ENCODE measurements at regions not wholly inside any gene's neighbourhood (a gene's known extent, or its start where the extent isn't known, plus 50 kb on each side); places are given as distances from the start of the nearest gene placed in this dataset.
"Not testable (repeated sequence)": the region's sequence is repeated elsewhere in the genome, so short reads cannot be mapped to it uniquely, and the experiment has no call there.

- no peak for DNase-seq (ENCODE audit: low read depth)
Observed at GRCh38 chr3:27629366-27629765, 92.8 kb downstream of the EOMES start.

DNA sequence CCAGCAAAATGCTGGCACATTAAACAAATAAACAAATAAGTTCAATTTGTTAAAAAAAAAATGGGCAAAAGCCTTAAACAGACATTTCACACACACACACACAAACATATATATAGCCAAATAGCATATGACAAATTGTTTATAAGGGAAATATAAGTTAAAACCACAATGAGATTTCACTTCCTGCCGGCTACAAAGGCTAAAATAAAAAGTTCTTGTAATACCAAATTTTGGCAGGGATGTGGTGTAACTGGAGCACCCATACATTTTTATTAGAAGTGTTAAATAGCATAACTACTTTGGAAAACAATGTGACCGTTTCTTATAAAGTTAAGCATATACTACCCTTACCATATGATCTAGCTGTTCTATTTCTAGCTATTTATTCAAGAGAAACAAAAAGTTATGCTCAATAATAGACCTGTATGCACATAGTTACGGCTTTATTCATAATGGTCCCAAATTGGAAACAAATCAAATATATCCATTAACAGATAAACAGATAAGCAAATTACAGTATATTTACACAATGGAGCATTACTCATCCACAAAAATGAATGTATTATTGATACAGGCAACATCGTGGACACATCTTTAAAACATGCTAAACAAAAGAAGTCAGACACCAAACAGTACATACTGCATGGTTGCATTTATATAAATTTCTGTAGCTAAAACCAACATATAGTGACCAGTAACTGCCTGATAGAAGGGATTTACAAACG is 93.9 kb downstream of the EOMES start:
- DNase-seq (ENCODE audit: low read depth), result no peak

DNA sequence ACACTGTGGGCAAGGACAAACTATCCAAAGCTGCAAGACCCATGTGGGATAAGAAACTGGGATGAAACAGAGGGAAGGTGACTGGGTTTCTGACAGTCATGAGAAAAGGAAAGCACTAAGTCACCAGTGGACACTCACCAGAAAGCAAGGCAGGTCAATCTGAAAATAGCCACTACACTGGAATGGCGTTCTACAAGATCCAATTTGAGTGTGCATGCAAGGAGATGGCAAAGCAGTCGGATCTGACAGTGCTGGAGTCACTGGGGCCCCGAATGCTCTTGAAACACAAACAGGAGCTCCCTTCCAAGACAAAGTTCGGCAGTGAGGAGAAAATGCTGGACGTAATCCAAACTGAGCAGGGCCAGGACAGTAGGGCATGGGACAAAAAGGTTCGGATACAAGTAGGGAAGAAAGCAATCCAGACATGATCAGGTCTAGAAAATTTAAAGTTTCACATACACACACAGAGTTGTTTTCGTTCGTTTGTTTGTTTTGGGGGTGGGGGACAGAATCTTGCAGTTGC is 95.5 kb downstream of the EOMES start:
- no peak for DNase-seq (ENCODE audit: low read depth)

DNA sequence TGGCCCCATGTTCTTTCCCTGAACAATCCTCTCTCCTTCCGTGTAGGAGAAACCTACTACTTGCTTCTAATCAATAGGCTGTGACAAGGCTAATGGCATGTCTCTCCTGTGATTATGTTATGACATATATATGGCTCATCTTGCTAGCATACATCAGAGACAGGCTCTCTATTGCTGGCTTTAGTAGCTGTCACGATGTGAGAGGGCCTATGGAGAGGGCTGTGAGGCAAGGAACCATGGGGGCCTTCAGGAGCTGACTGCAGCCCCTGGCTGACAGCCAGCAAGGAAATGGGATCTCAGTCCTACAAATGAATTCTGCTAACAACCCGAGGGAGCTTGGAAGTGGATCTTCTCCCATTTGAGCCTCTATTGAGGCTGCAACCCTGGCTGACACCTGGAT is 96.3 kb downstream of the EOMES start:
- DNase-seq (ENCODE audit: low read depth), result no peak

DNA sequence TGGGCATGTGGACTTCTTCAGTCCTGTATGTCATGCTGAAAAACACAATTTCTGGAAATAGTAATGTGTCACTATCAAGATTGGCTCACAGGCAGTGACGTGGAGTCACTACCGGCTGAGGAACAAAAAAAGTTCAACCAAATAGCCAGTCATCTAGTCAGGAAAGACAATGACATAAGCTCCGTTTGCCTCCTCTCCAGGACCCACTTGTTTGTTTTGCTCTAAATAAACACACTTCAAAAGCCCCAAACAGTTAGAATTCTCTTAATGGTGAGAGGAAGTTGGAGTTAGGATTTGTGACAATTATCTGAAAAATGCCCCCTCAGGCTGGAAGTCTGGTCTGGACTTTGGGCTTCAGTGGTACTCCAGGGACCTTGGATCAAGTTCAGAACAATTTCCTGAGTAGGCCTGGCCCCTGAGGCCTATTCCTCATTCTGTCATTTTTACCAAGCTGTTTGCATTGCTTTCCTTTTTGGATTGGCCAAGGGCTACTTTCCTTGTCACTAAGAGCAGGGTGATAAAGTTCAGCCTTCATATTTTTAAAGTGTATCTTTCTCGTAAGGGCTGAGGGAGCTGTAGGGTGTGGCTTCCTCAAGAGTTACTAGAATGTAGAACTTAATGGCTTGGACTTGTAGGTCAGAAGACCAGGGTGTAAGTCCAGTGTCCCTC is 98.9 kb downstream of the EOMES start:
- no peak for DNase-seq (ENCODE audit: low read depth)

DNA sequence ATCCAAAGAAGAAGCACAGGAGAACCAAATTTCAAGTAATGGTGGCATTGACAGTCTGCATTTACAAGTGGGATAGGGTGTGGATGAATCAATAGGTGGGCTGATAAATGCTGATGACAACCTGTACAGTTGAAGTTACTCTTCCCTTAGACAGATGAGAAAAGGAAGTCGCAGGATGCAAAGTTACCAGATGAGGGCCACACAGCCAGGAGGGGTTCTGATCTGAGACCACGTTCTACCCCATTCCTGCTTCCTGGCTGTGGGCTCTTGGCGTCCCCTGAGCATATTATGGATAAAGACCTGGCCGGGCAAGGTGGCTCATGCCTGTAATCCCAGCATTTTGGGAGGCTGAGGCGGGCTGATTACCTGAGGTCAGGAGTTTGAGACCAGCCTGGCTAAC is 104.6 kb downstream of the EOMES start:
- DNase-seq (ENCODE audit: low read depth), result no peak

DNA sequence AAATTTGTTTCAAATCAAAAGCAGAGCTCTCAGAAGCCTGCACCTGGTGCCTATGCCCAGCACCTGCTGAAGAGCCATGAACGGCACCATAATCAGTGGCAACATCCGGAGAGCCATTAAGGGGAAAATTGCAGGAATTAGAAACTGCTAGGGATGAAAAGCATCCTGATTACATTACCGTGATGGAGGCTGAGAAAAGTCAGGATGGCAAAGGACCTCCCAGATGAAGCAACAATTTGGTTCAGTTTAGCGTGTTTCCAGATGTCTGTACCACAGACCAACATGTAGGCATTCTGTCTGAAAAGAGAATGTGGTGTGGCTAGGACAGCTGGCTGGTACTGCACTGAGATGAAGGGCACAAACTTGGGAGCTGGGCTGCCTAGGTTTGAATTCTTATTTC is 106.1 kb downstream of the EOMES start:
- no peak for DNase-seq (ENCODE audit: low read depth)

DNA sequence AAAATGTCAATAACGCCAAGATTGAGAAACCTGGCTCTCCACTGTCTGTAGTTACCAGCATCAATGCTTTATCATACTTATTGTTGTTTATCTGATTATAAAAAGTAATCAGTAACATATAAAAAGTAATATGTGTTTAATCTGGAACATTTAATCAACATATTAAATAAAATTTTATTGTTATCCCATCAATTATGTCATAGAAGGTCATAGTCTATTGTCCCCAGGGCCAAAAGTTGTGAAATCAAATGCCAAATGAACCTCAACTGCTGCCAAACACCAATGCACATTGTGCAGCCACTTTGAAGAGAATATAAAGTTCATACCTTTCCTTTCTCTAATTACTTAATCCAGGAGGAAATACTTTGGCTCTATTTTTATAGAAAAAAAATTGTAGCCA is 106.6 kb downstream of the EOMES start:
- no peak for DNase-seq (ENCODE audit: low read depth)

DNA sequence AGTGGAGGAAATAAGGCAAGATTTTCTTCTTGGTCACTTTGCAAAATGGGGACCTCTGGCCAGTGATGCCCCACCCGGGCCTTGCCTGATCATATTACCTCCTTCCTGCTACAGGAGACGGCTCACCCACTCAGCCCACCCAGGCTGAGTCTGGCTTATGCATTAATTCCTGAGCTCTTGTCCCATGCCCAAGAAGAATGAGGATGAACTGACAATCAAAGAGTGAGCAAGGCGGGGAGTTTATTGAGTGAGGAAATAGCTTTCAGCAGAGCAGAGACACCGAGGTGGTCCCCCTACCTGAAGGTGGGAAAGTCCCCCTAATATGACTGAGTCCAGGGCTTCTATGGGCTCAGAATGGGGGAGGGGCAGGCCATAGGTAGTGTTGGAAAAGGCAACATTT is 107.5 kb downstream of the EOMES start:
- no peak for DNase-seq (ENCODE audit: low read depth)

DNA sequence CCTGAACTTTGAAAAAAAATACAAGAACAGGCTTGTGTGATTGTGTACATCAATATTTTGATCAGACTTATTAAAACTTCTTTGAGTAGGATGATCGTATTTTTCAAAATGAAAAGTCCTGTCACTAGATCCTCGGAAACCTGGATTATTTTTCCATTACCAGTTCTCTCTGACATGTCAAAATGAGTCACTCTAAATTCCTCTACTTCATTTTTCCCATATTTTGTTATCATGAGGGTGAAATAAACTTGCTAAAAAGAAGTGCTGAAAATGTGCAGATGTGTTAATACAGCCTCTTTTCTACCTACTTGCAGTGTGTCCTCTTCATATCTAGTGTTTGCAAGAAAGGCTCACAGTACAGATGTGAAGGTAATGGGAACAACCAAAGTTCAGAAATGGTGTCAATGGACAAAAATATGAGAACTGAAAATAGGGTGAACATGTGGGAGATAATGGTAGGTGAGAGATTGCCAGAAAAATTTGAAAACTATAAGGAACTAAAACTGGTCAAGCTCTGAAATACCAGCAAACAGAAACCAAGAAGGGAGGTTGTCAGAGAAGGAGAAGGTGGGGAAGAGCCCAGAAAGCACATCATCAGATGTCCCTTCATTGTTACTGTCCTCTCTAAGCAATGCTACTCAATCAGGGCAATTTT is 108.2 kb downstream of the EOMES start:
- no peak for DNase-seq (ENCODE audit: low read depth)

DNA sequence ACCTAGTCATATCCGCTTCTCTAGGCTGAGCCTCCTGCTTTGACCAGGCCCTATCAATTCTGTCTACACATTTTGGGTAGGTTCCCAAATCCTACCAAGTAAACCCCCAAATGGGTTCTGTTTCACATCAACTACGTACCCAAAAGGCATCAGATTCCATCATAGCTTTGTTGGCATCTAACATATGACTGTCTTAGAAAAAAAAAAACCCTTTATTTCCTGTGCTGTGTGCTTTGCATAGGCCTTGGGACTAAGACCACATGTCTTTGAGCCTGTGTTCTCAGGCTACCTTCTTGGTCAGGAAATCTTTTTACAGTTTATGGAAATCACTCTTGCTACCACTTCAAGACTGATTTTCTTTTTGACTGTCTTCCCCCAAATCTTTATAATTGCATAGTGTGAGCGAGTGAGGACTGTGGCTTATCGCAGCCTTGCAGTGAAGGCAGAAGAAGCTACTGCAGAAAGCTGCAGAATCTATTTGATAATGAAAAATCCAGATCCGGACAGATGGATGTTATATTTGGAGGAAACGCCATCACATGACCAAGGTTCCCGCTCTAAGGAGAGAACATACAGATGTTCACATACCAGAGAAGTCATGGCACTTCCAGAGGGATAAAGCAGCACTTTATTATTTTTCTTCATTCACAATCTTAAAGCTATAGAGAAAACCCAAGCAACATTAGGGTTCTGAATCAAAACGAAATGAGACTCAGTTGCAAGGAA is 111.2 kb downstream of the EOMES start:
- no peak for DNase-seq (ENCODE audit: low read depth)

- no peak for DNase-seq (ENCODE audit: low read depth)
Observed at GRCh38 chr3:27607370-27607769, 114.8 kb downstream of the EOMES start.

DNA sequence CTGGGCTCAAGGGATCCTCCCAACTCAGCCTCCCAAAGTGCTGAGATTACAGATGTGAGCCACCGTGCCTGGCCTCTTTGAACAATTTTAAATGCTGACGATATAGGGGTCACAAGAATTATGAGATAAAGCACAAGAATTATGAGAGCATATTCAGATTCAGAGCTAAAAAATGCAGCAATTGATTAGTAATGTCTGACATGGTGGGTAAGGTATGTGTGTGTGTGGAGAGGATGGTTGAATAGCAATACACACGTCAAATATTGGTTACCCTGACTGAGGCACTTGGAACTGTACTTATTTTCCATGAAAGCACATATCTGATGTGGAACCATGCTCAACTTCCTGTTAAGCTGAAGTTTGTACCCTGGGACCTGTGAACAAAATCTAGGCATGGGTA is 115.6 kb downstream of the EOMES start:
- DNase-seq (ENCODE audit: low read depth), result no peak

DNA sequence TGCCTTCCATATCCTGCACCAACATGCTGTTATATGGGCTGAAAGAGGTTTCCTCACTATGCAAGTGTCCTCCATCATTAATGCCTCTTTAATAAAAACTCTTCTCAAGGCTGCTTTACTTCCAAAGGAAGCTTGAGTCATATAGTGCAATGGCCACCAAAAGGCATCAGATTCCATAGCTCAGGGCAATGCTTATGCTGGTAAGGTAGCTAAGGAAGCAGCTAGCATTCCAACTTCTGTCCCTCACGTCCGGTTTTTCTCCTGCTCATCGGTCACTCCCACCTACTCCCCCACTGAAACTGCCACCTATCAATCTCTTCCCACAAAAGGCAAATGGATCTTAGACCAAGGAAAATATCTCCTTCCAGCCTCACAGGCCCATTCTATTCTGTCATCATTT is 117.1 kb upstream of the SLC4A7 start:
- not testable (repeated sequence) for DNase-seq (ENCODE audit: low read depth)

GRCh38 chr3:27599741-27600140 is 115.6 kb upstream of the SLC4A7 start:
- DNase-seq (ENCODE audit: low read depth), result not testable (repeated sequence)

DNA sequence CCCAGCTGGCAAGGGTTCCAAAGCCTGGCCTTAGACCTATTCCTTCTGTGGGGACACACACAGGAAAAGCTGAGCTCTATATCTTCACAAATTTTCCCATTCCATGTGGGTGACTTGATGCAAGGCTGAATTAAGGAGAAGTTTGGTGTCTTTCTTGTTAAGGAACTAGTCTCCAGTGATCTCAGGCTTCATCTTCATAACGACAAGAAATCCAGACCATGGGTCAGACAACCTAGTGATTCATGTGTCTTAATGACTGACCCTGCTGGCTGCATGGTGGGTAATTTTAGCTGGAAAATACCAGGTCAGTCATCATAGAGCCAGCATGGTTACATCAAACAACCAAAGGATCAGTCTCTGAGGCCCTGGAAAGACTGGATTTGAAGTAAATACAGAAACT is 112.7 kb upstream of the SLC4A7 start:
- no peak for DNase-seq (ENCODE audit: low read depth)

GRCh38 chr3:27596334-27596841 is 112.2 kb upstream of the SLC4A7 start:
- no peak for DNase-seq (ENCODE audit: low read depth)

DNA sequence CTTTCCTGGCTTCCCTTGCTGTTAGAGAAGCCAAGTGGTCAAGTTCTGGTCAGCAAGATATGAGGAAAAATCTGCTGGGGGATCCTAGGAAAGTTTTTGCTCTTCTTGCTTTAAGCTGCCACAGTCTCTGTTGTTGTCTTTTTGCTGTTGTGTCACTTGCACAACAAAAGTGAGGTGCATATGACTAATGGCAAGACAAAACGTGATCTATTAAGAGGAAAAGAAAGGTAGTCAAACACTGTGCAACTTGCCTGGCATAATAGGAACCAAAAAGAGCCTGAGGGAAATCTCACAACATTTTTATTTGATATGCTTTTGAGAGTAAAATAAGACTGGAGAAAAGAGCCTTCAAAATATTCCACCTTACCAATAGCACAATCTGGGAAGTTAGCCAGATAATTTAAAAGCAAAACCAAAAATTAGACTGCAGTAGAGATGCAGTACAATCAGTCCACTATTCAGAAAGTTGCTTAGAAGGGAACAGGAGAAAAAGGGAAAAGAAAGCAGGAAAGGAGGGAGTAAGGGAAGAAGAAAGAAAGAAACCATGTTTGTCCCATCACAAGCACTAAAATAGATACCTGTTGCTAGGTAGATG is 110.0 kb upstream of the SLC4A7 start:
- DNase-seq (ENCODE audit: low read depth), result no peak

DNA sequence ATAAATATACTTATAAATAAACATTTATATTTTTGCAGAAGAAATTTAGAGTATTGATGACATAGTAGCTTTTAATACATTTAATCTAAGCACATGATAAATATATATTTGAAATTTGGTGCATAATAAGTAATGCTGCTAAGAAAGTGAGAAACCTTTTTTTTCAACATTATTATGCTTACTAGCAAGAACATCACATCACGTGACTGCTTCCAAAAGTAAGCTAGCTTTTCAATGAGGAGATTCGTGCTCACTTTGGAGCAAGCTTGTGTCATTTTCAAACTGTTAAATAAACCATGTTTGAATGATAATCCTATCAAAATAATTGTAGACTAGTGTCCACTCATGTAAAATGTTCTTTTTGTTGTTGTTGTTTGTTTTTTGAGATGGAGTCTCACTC is 109.0 kb upstream of the SLC4A7 start:
- no peak for DNase-seq (ENCODE audit: low read depth)

GRCh38 chr3:27591312-27592210 is 107.4 kb upstream of the SLC4A7 start:
- no peak for DNase-seq (ENCODE audit: low read depth)

Measured in fibroblast of the conjunctiva (primary cell).